K562 (cell line): ENCODE measurements at regions not wholly inside any gene's neighbourhood (a gene's known extent, or its start where the extent isn't known, plus 50 kb on each side); places are given as distances from the start of the nearest gene placed in this dataset.

Experiments used
- ATAC-seq: fragments of 200-7000 bp; cut with Tn5 transposase; 3 replicates; pipeline ENCODE4 v1.9.1; 2020; ENCODE audit warnings: moderate library complexity
- BruUV-seq: library from RNA; stranded (reverse); fragments of 400-500 nt; replicated peaks from 2 replicates; lab custom pipeline; 2021; lab: Mats Ljungman, UMichigan
- CTCF ChIA-PET: fragments of 300-600 bp; formaldehyde crosslinking; extraction: SDS; loops from one replicate; lab custom pipeline; 2021; ENCODE audit warnings: low intra/inter-chr PET ratio; lab: Yijun Ruan, JAX
- POLR2A ChIA-PET: fragments of 300-600, 350-650 bp; sonication (Branson Sonifier 250); formaldehyde crosslinking; extraction: SDS; loops from one replicate; lab custom pipeline; 2021; ENCODE audit warnings: antibody characterized with exemption, inconsistent platforms; lab: Yijun Ruan, JAX
- DNase-seq, 4 experiments: peaks; one replicate each; pipeline versions ENCODE4 v3.0.0 to v3.0.0-alpha.2; 2011 to 2018; ENCODE audit warnings: low spot score in 3 of 4, mixed read lengths in 3 of 4; ENCODE audit errors: extremely low read depth in 1 of 4
- FAIRE-seq: peaks from 2 replicates; lab custom pipeline; 2011; peaks lifted over from hg19 to GRCh38; lab: Jason Lieb, UNC
- H2AFZ ChIP-seq: 2 replicates; pipeline ENCODE4 v1.6.0; 2011; ENCODE audit warnings: low read depth, low read length, control low read depth, inconsistent platforms
- H3K27ac ChIP-seq: fragments of 200-600 bp; 3 replicates; pipeline ENCODE4 v1.8.0; 2011; ENCODE audit warnings: low read depth, mild to moderate bottlenecking, control low read depth, inconsistent platforms, low read length, moderate library complexity, mixed read lengths; ENCODE audit errors: extremely low read depth
- H3K27me3 ChIP-seq, 2 experiments: fragments of 300-600 bp in 1 of 2; 2 replicates in 1 of 2; 3 replicates in 1 of 2; pipeline versions ENCODE4 v1.6.0 to v1.8.0; 2011; ENCODE audit warnings: inconsistent platforms in 2 of 2, low read length in 2 of 2, mild to moderate bottlenecking in 1 of 2, mixed read lengths in 1 of 2, moderate library complexity in 1 of 2; ENCODE audit not compliant: control insufficient read depth in 2 of 2, insufficient read depth in 2 of 2
- H3K36me3 ChIP-seq: fragments of 300-600 bp; 3 replicates; pipeline ENCODE4 v1.8.0; 2011; ENCODE audit warnings: mild to moderate bottlenecking, low read length, inconsistent platforms; ENCODE audit not compliant: control insufficient read depth, insufficient read depth
- H3K4me1 ChIP-seq, 2 experiments: fragments of 200-600 bp in 1 of 2; replicated peaks in 1 of 2; 2 replicates in 1 of 2; 3 replicates in 1 of 2; pipeline versions ENCODE4 v1.5.1 to v1.8.0; 2011; ENCODE audit warnings: inconsistent platforms in 2 of 2, low read length in 2 of 2, mild to moderate bottlenecking in 1 of 2, mixed read lengths in 1 of 2, moderate library complexity in 1 of 2; ENCODE audit not compliant: control insufficient read depth in 2 of 2, insufficient read depth in 2 of 2
- H3K4me2 ChIP-seq: 2 replicates; pipeline ENCODE4 v1.6.1; 2011; ENCODE audit warnings: low read length, control low read depth, inconsistent platforms, mixed read lengths; ENCODE audit not compliant: insufficient read depth
- H3K4me3 ChIP-seq: fragments of 200-600 bp; sonication (generic), shearing (Covaris generic); 2 replicates; pipeline ENCODE4 v1.5.1; 2016; ENCODE audit warnings: control low read depth, inconsistent platforms
- H3K79me2 ChIP-seq: fragments of 200-600 bp; 3 replicates; pipeline ENCODE4 v1.8.0; 2011; ENCODE audit warnings: low read length, inconsistent platforms; ENCODE audit not compliant: control insufficient read depth, insufficient read depth
- H3K9ac ChIP-seq, 2 experiments: 2 replicates each; pipeline versions ENCODE4 v1.6.0 to v1.6.1; 2011; ENCODE audit warnings: low read depth in 2 of 2, low read length in 2 of 2, control low read depth in 1 of 2, inconsistent platforms in 1 of 2, mild to moderate bottlenecking in 1 of 2, mixed read lengths in 1 of 2; ENCODE audit not compliant: insufficient read depth in 1 of 2
- H3K9me1 ChIP-seq: one replicate; pipeline ENCODE4 v1.6.0; 2011; ENCODE audit warnings: inconsistent platforms, mild to moderate bottlenecking, low read length, moderate library complexity; ENCODE audit not compliant: control insufficient read depth, insufficient read depth
- H3K9me3 ChIP-seq: replicated peaks from 2 replicates; pipeline ENCODE4 v1.5.1; 2011; ENCODE audit warnings: low read depth, low read length, inconsistent platforms; ENCODE audit not compliant: control insufficient read depth, insufficient read depth
- H4K20me1 ChIP-seq: replicated peaks from 2 replicates; pipeline ENCODE4 v1.6.1; 2011; ENCODE audit warnings: low read length, inconsistent platforms, mixed read lengths; ENCODE audit not compliant: control insufficient read depth, insufficient read depth
- CHCHD3 ChIP-seq: fragments of 250-450 bp; sonication (Bioruptor Pico); IDR thresholded peaks from 2 replicates; pipeline ENCODE4 v2.1.2; 2022; ENCODE audit warnings: mild to moderate bottlenecking
- IFI16 ChIP-seq: fragments of 250-450 bp; sonication (Bioruptor Pico); IDR thresholded peaks from 2 replicates; pipeline ENCODE4 v2.1.2; 2022; ENCODE audit warnings: mild to moderate bottlenecking, inconsistent platforms
- KDM1A ChIP-seq, 2 experiments: fragments of 450-650 bp; IDR thresholded peaks; 2 replicates each; pipeline ENCODE4 v1.6.1; 2016; ENCODE audit warnings: mild to moderate bottlenecking in 2 of 2
- NR2C1 ChIP-seq, 2 experiments: fragments of 450-650 bp; IDR thresholded peaks; 2 replicates each; pipeline ENCODE4 v1.6.1; 2017; ENCODE audit warnings: mild to moderate bottlenecking in 2 of 2, antibody characterized with exemption in 1 of 2, inconsistent platforms in 1 of 2, missing compliant biosample characterization in 1 of 2, missing genetic modification characterization in 1 of 2
- ZNF121 ChIP-seq: sonication (generic); formaldehyde crosslinking; conservative IDR thresholded peaks from 2 replicates; pipeline ENCODE4 v1.8.0; 2022; ENCODE audit warnings: missing genetic modification reagents
- ZNF175 ChIP-seq: fragments of 200-800 bp; sonication (Bioruptor generic); IDR thresholded peaks from 2 replicates; pipeline ENCODE4 v1.6.1; 2016; ENCODE audit warnings: low read depth, mild to moderate bottlenecking, missing genetic modification characterization, missing compliant biosample characterization
- ZNF23 ChIP-seq: fragments of 250-450 bp; sonication (Bioruptor Pico); IDR thresholded peaks from 2 replicates; pipeline ENCODE4 v1.4.0; 2020; ENCODE audit warnings: mild to moderate bottlenecking
- ZNF76 ChIP-seq: fragments of 250-450 bp; sonication (Bioruptor Pico); IDR thresholded peaks from 2 replicates; pipeline ENCODE4 v1.4.0; 2020; ENCODE audit warnings: mild to moderate bottlenecking, moderate library complexity, borderline replicate concordance
- ZNF764 ChIP-seq: fragments of 250-450 bp; sonication (Bioruptor Pico); IDR thresholded peaks from 2 replicates; pipeline ENCODE4 v1.4.0; 2020; ENCODE audit warnings: low read depth, mild to moderate bottlenecking, moderate library complexity
- WGBS: fragments of 100-300 bp; shearing (Covaris generic); methylation state at CpG from one replicate; pipeline ENCODE4 v1.1.6; 2016; ENCODE audit warnings: low coverage, mixed read lengths; ENCODE audit not compliant: insufficient coverage; ENCODE audit errors: missing lambda C conversion rate; 5-methylcytosine and 5-hydroxymethylcytosine counted together
- in situ Hi-C: fragments of 300-500 bp; cut with MboI; formaldehyde crosslinking; loops from 4 replicates; pipeline ENCODE4 v1.15.0; 2018; ENCODE audit warnings: inconsistent platforms, mixed read lengths
- intact Hi-C: fragments of 100-400 bp; cut with micrococcal nuclease; formaldehyde crosslinking; loops from 2 replicates; pipeline ENCODE4 v1.14.2; 2022
- TF ChIP-seq, protein P1 (sequence below): sonication (generic); formaldehyde crosslinking; IDR thresholded peaks from 2 replicates; pipeline ENCODE4 v1.8.0; 2022; ENCODE audit warnings: missing genetic modification reagents, mild to moderate bottlenecking, borderline replicate concordance

- no peak for TF ChIP-seq ZNF76 (CRISPR knock-in tag)
- TF ChIP-seq ZNF175 (CRISPR knock-in tag): no peak
- TF ChIP-seq ZNF764 (CRISPR knock-in tag): no peak
- TF ChIP-seq IFI16 (CRISPR knock-in tag): no peak
- peak in 1 of 2 experiments; percentile 48; a peak in 1 of 4 replicates for TF ChIP-seq KDM1A (IDR thresholded peaks at IDR 0.05)
- no peak for TF ChIP-seq ZNF23
- no peak overlapping the region for H3K9ac ChIP-seq
- no peak for FAIRE-seq
- no peaks in the 10 kb centered on the region for H3K9me3 ChIP-seq
- ChIA-PET CTCF (no interaction called here), POLR2A (interaction anchor here (0.8 kb wide), 1 partner anchor 428 kb away, joined by 3 read pairs; no protein-coding TSS in a partner anchor)
- no peak for ATAC-seq
- no peak overlapping the region for H2AFZ ChIP-seq
- intact Hi-C loops (no loop called here), in situ Hi-C loops (no loop called here)
- H4K20me1 ChIP-seq: no peaks in the 10 kb centered on the region
- H3K36me3 ChIP-seq: no peaks in the 10 kb centered on the region
- H3K27me3 ChIP-seq: peaks cover 5 to 13% of the 10 kb centered on the region in 2 experiments; a peak in 4 of 5 replicates
- no peaks in the 10 kb centered on the region for H3K9me1 ChIP-seq
- no peak overlapping the region for H3K27ac ChIP-seq
- no peaks in the 10 kb centered on the region for H3K79me2 ChIP-seq
- no peak overlapping the region for H3K4me2 ChIP-seq
- 5% methylated on average over 4 of the region's 4 CpGs for WGBS
- H3K4me1 ChIP-seq: peaks cover 0 to 5% of the 10 kb centered on the region in 2 experiments; a peak in 1 of 5 replicates
- DNase-seq: no peak
- no peak overlapping the region for H3K4me3 ChIP-seq
- no TSS peak for BruUV-seq
These were observed 79.4 kb upstream of the SCAF8 start for GRCh38 chr6:154653853-154654252.

- Histone ChIP-seq H3K79me2 (no peaks in the 10 kb centered on the region), H3K9ac (no peak overlapping the region), H3K9me3 (no peaks in the 10 kb centered on the region), H3K4me3 (no peak overlapping the region), H3K9me1 (no peaks in the 10 kb centered on the region), H3K36me3 (no peaks in the 10 kb centered on the region), H3K27me3 (peaks cover 8 to 13% of the 10 kb centered on the region in 2 experiments; a peak in 4 of 5 replicates), H4K20me1 (no peaks in the 10 kb centered on the region), H3K4me1 (no peaks in the 10 kb centered on the region), H2AFZ (no peak overlapping the region), H3K4me2 (no peak overlapping the region), H3K27ac (no peak overlapping the region)
- 2% methylated on average over 2 of the region's 2 CpGs for WGBS
- FAIRE-seq (no peak), ATAC-seq (no peak; the same call in 2 of the 3 replicates), DNase-seq (no peak)
- CTCF ChIA-PET: no interaction called here
- POLR2A ChIA-PET: no interaction called here
- no peak for TF ChIP-seq NR2C1 (IDR thresholded peaks at IDR 0.05)
- no peak for TF ChIP-seq NR2C1 (tag; IDR thresholded peaks at IDR 0.05)
- TF ChIP-seq ZNF121 (CRISPR knock-in tag): 0 out of 2 replicates have a peak, but pooled peaks have one; percentile 16
- TF ChIP-seq, protein P1, sequence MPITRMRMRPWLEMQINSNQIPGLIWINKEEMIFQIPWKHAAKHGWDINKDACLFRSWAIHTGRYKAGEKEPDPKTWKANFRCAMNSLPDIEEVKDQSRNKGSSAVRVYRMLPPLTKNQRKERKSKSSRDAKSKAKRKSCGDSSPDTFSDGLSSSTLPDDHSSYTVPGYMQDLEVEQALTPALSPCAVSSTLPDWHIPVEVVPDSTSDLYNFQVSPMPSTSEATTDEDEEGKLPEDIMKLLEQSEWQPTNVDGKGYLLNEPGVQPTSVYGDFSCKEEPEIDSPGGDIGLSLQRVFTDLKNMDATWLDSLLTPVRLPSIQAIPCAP (CRISPR knock-in tag): no peak
- no peak for TF ChIP-seq CHCHD3 (CRISPR knock-in tag)
- in situ Hi-C loops (no loop called here), intact Hi-C loops (no loop called here)
- no TSS peak for BruUV-seq
These were observed 76.6 kb upstream of the SCAF8 start for GRCh38 chr6:154656660-154657059.
